Epithelial cell of esophagus (primary cell): ENCODE measurements at regions not wholly inside any gene's neighbourhood (a gene's known extent, or its start where the extent isn't known, plus 50 kb on each side); places are given as distances from the start of the nearest gene placed in this dataset.

Experiments
- DNase-seq: peaks from one replicate; pipeline ENCODE4 v3.0.0; 2010; ENCODE audit warnings: low read depth
- H3K4me3 ChIP-seq: 2 replicates; pipeline ENCODE4 v1.5.1; 2011; ENCODE audit warnings: mild to moderate bottlenecking, low read length, control low read depth
- CTCF ChIP-seq: IDR thresholded peaks from 2 replicates; pipeline ENCODE4 v1.5.1; 2011; ENCODE audit warnings: low read depth, mild to moderate bottlenecking, low read length, control low read depth, inconsistent platforms; ENCODE audit not compliant: insufficient read depth; ENCODE audit errors: missing control alignments

DNA sequence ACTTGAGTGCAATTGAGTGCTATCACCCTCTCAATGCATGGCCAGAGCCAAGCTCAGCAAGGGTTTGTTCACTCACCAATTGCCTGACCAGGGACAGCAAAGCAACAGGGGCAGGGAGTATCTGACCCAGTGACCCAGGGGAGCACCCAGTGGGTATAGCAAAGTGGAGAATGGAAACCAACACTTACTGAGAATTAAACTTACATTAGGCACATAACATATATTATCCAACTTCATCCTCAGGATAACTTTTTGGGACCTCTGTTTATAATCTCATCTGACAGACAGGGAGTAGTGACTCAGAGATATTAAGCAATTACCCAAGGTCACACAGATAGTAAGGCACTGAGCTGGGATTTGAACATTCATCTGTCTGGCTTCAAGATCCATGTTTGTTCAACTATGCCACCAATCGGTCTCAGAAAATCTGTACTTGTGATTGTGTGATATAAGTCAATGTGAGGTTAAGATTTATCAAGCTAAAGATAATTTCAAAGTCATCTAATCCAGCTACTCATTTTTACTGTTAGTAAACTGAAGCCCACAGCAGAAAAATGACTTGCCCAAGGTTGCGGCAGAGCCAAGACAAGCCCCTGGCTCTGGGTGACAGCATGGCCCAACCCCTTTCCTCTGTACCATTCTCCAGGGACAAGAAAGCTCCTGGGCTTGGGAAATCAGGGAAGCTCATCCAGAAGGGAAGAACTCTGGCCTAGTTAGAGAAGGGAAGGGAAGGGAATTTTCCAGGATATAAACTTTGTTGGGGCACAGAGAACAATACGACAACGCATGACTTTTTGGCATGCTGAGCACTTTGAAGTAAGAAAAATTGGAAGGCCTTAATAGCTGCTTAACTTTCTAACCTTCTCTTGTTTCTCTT lies 138.0 kb upstream of the SMAD3 start:
- TF ChIP-seq CTCF = no peak
- no peak overlapping the region for H3K4me3 ChIP-seq
- peak; percentile 56 for DNase-seq

DNA sequence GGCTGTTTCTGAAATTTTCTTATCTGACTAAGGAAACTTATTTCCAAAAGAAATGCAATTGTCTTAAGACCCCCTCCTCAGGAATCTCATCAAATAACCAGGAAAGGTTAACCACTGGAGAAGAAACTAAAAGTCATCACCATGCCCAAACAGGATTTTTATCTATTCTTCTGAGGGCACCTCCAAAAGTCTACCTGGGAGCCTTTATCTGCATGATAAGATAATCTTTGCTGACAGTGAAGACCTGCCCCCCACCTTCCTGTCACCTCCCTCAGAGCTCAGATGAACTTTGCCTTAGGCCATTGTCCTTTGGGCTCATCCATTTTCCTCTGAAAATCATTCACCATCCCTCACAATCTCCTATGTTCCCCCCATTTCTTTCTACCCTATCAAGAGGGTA lies 137.3 kb upstream of the SMAD3 start:
- no peak for DNase-seq
- no peak for TF ChIP-seq CTCF
- H3K4me3 ChIP-seq = no peak overlapping the region

- H3K4me3 ChIP-seq = no peak overlapping the region
- no peak for TF ChIP-seq CTCF
- DNase-seq = no peak
Observed at GRCh38 chr15:66928784-66929183, 136.6 kb upstream of the SMAD3 start.

DNA sequence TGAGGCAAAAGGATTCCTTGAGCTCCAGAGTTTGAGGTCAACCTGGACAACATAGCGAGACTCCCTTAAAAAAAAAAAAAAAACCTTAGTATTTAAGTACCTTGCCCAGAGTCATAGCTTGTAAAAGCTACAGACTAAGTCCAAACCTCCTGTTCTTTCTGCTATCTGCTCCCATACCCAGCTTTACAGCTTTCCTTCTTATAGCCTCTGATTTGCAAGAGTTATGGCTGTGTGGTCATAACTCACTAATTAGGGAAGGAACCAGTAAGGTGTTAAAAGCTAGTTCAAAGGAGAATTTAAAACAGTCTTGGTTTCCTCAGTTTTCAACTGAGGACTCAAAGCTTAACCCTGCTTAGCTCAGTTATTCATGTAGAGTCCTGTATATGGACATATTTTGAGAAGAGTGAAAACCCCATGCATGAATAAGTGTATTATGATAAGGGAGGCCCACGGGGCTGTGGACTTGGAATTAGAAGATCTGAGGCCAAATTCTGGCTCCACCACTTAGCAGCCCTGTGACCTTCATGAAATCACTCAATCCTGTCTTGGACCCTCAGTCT lies 135.5 kb upstream of the SMAD3 start:
- H3K4me3 ChIP-seq = no peak overlapping the region
- no peak for TF ChIP-seq CTCF
- DNase-seq = no peak

- peak; percentile 84 for DNase-seq
- no peak for TF ChIP-seq CTCF
Observed at GRCh38 chr15:66931768-66932633, 133.4 kb upstream of the SMAD3 start.

DNA sequence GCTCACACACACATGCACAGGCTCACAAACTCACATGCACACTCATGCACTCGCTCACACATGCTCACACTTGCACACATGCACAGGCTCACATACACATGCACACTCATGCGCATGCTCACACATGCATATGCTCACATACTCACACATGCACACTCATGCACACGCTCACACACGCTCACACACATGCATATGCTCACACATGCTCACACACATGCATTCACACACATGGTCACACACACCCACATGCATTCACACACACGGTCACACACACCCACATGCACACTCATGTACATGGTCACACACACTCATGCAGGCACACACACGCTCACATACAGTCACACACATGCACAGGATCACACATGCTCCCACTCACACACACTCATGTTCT lies 132.8 kb upstream of the SMAD3 start:
- no peak for DNase-seq
- H3K4me3 ChIP-seq = no peak overlapping the region

More at GRCh38 chr15:66931768-66932633, 133.4 kb upstream of the SMAD3 start:
- H3K4me3 ChIP-seq = no peak overlapping the region

More for the DNA sequence above, 132.8 kb upstream of the SMAD3 start:
- TF ChIP-seq CTCF = no peak
